HG03280 (cell line): ENCODE measurements at regions not wholly inside any gene's neighbourhood (a gene's known extent, or its start where the extent isn't known, plus 50 kb on each side); places are given as distances from the start of the nearest gene placed in this dataset.
"Not testable (repeated sequence)": the region's sequence is repeated elsewhere in the genome, so short reads cannot be mapped to it uniquely, and the experiment has no call there.

Source experiments
- ATAC-seq: cut with Tn5 transposase; IDR thresholded peaks from one replicate; pipeline ENCODE4 v1.9.1; 2021; ENCODE audit warnings: mild to moderate bottlenecking, moderate library complexity; ENCODE audit not compliant: unreplicated experiment

GRCh38 chr9:102941868-102942267 is 53.3 kb upstream of the CYLC2 start:
- no peak for ATAC-seq

- no peak for ATAC-seq
Observed at GRCh38 chr9:102922526-102922925, 72.6 kb upstream of the CYLC2 start.

- ATAC-seq: no peak
Observed at GRCh38 chr9:102911185-102911584, 83.9 kb upstream of the CYLC2 start.

GRCh38 chr9:102905795-102906194 is 89.3 kb upstream of the CYLC2 start:
- not testable (repeated sequence) for ATAC-seq

- ATAC-seq: no peak
Observed at GRCh38 chr9:102892025-102892424, 103.1 kb upstream of the CYLC2 start.

GRCh38 chr9:102888747-102889146 is 106.4 kb upstream of the CYLC2 start:
- ATAC-seq: not testable (repeated sequence)

GRCh38 chr9:102875687-102876086 is 119.4 kb upstream of the CYLC2 start:
- ATAC-seq: no peak

- no peak for ATAC-seq
Observed at GRCh38 chr9:102867488-102867887, 127.6 kb upstream of the CYLC2 start.

GRCh38 chr9:102862478-102862877 is 132.7 kb upstream of the CYLC2 start:
- no peak for ATAC-seq

- no peak for ATAC-seq
Observed at GRCh38 chr9:102855641-102856040, 139.5 kb upstream of the CYLC2 start.

GRCh38 chr9:102845827-102846371 is 149.2 kb upstream of the CYLC2 start:
- ATAC-seq: no peak

GRCh38 chr9:102844716-102845115 is 150.4 kb upstream of the CYLC2 start:
- no peak for ATAC-seq

GRCh38 chr9:102842423-102842822 is 152.7 kb upstream of the CYLC2 start:
- ATAC-seq: no peak

- ATAC-seq: no peak
Observed at GRCh38 chr9:102841376-102841775, 153.8 kb upstream of the CYLC2 start.

- no peak for ATAC-seq
Observed at GRCh38 chr9:102840335-102840734, 154.8 kb upstream of the CYLC2 start.

- no peak for ATAC-seq
Observed at GRCh38 chr9:102832814-102833213, 162.3 kb upstream of the CYLC2 start.

- ATAC-seq: no peak
Observed at GRCh38 chr9:102796244-102796643, 198.9 kb upstream of the CYLC2 start.

GRCh38 chr9:102795532-102795931 is 199.6 kb upstream of the CYLC2 start:
- ATAC-seq: no peak

- no peak for ATAC-seq
Observed at GRCh38 chr9:102779356-102779755, 215.8 kb upstream of the CYLC2 start.

- no peak for ATAC-seq
Observed at GRCh38 chr9:102778746-102779145, 216.4 kb upstream of the CYLC2 start.

- no peak for ATAC-seq
Observed at GRCh38 chr9:102770704-102771103, 224.4 kb upstream of the CYLC2 start.

GRCh38 chr9:102769307-102769706 is 225.8 kb upstream of the CYLC2 start:
- ATAC-seq: no peak

- ATAC-seq: no peak
Observed at GRCh38 chr9:102768002-102768401, 227.1 kb upstream of the CYLC2 start.
